Mammary epithelial cell (primary cell): ENCODE measurements at regions not wholly inside any gene's neighbourhood (a gene's known extent, or its start where the extent isn't known, plus 50 kb on each side); places are given as distances from the start of the nearest gene placed in this dataset.

Experiments
- CTCF ChIP-seq, 2 donors: IDR thresholded peaks in 1 of 2; conservative IDR thresholded peaks in 1 of 2; 2 replicates each; pipeline ENCODE4 v1.5.1; 2011 to 2012; ENCODE audit warnings: inconsistent platforms in 2 of 2, low read length in 2 of 2, mild to moderate bottlenecking in 2 of 2, control low read depth in 1 of 2, low read depth in 1 of 2; ENCODE audit not compliant: insufficient read depth in 1 of 2; ENCODE audit errors: extremely low read depth in 1 of 2
- EZH2 ChIP-seq: IDR thresholded peaks from 2 replicates; pipeline ENCODE4 v1.6.1; 2012; ENCODE audit warnings: low read length, inconsistent platforms, borderline replicate concordance

- no peak for TF ChIP-seq CTCF (conservative IDR thresholded peaks at IDR 0.05 in 1 of 2, IDR thresholded peaks at IDR 0.05 in 1 of 2; ENCODE audit: extremely low read depth in 1 of 2, insufficient read depth in 1 of 2, low read depth in 1 of 2, low read length in 2 of 2)
- TF ChIP-seq EZH2: no peak
These were observed 221.7 kb downstream of the ZNF608 start for GRCh38 chr5:124524552-124525232.
